Panc1 (cell line): ENCODE measurements at regions not wholly inside any gene's neighbourhood (a gene's known extent, or its start where the extent isn't known, plus 50 kb on each side); places are given as distances from the start of the nearest gene placed in this dataset.

Experiments
- ATAC-seq: fragments of 200-7000 bp; cut with Tn5 transposase; 2 replicates; pipeline ENCODE4 v1.9.1; 2020; ENCODE audit warnings: mild to moderate bottlenecking, moderate library complexity
- BruUV-seq: library from RNA; stranded (reverse); fragments of 400-500 nt; replicated peaks from 2 replicates; lab custom pipeline; 2021; lab: Mats Ljungman, UMichigan
- CTCF ChIA-PET: fragments of 300-600 bp; sonication (Branson Sonifier 250); formaldehyde crosslinking; loops from one replicate; lab custom pipeline; 2022; ENCODE audit warnings: antibody characterized with exemption; lab: Charles Lee
- POLR2A ChIA-PET: fragments of 300-600 bp; sonication (Branson Sonifier 250); formaldehyde crosslinking; loops from one replicate; lab custom pipeline; 2022; ENCODE audit warnings: antibody characterized with exemption; lab: Charles Lee
- DNase-seq: peaks from one replicate; pipeline ENCODE4 v3.0.0-alpha.2; 2010; ENCODE audit warnings: low read depth, low spot score
- H3K27ac ChIP-seq: 2 replicates; pipeline ENCODE4 v1.5.1; 2011; ENCODE audit warnings: mild to moderate bottlenecking, low read length, inconsistent platforms
- H3K27me3 ChIP-seq: fragments of 200-500 bp; sonication (Bioruptor generic); 2 replicates; pipeline ENCODE4 v1.6.0; 2014; ENCODE audit warnings: low read length, inconsistent platforms; ENCODE audit not compliant: control insufficient read depth, insufficient read depth
- H3K36me3 ChIP-seq: fragments of 200-500 bp; sonication (Bioruptor generic); 2 replicates; pipeline ENCODE4 v1.5.1; 2014; ENCODE audit warnings: inconsistent platforms, mild to moderate bottlenecking, low read length, moderate library complexity; ENCODE audit not compliant: control insufficient read depth, insufficient read depth
- H3K4me1 ChIP-seq: 2 replicates; pipeline ENCODE4 v1.5.1; 2011; ENCODE audit warnings: inconsistent platforms, mild to moderate bottlenecking, low read length, moderate library complexity; ENCODE audit not compliant: control insufficient read depth, insufficient read depth
- H3K4me3 ChIP-seq, 2 experiments: 2 replicates each; pipeline ENCODE4 v1.5.1; 2011 to 2012; ENCODE audit warnings: low read depth in 2 of 2, low read length in 2 of 2, mild to moderate bottlenecking in 2 of 2, inconsistent platforms in 1 of 2, moderate library complexity in 1 of 2
- H3K9me3 ChIP-seq: fragments of 200-500 bp; sonication (Bioruptor generic); 2 replicates; pipeline ENCODE4 v1.5.1; 2014; ENCODE audit warnings: low read depth, mild to moderate bottlenecking, inconsistent platforms, low read length, moderate library complexity; ENCODE audit not compliant: control insufficient read depth, insufficient read depth
- POLR2AphosphoS5 ChIP-seq: IDR thresholded peaks from 2 replicates; pipeline ENCODE4 v1.6.1; 2012; ENCODE audit warnings: mild to moderate bottlenecking, low read depth, low read length, moderate library complexity
- SIN3A ChIP-seq: IDR thresholded peaks from 2 replicates; pipeline ENCODE4 v1.6.1; 2012; ENCODE audit warnings: low read depth, mild to moderate bottlenecking, low read length, moderate library complexity, borderline replicate concordance; ENCODE audit not compliant: insufficient read depth
- TCF7L2 ChIP-seq: IDR thresholded peaks from 2 replicates; pipeline ENCODE4 v1.6.1; 2011; ENCODE audit warnings: mild to moderate bottlenecking, low read depth, low read length, inconsistent platforms
- in situ Hi-C: cut with HindIII; loops from 2 replicates; pipeline ENCODE4 v1.10.0; 2016; ENCODE audit warnings: low sequenced_read_pairs, low pct_unique_long_range_greater_than_20kb
- intact Hi-C: fragments of 100-400 bp; cut with micrococcal nuclease; formaldehyde crosslinking; loops from one replicate; pipeline ENCODE4 v1.10.0; 2022; ENCODE audit not compliant: unreplicated experiment
- TF ChIP-seq, protein P1 (sequence below), 2 experiments: IDR thresholded peaks; 2 replicates each; pipeline ENCODE4 v1.6.1; 2011 to 2012; ENCODE audit warnings: low read depth in 2 of 2, control low read depth in 1 of 2, low read length in 1 of 2, mild to moderate bottlenecking in 1 of 2, moderate library complexity in 1 of 2; ENCODE audit not compliant: insufficient read depth in 1 of 2
- TF ChIP-seq, protein P2 (sequence below): fragments of 450-650 bp; IDR thresholded peaks from 2 replicates; pipeline ENCODE4 v1.5.1; 2017; ENCODE audit warnings: mild to moderate bottlenecking

DNA sequence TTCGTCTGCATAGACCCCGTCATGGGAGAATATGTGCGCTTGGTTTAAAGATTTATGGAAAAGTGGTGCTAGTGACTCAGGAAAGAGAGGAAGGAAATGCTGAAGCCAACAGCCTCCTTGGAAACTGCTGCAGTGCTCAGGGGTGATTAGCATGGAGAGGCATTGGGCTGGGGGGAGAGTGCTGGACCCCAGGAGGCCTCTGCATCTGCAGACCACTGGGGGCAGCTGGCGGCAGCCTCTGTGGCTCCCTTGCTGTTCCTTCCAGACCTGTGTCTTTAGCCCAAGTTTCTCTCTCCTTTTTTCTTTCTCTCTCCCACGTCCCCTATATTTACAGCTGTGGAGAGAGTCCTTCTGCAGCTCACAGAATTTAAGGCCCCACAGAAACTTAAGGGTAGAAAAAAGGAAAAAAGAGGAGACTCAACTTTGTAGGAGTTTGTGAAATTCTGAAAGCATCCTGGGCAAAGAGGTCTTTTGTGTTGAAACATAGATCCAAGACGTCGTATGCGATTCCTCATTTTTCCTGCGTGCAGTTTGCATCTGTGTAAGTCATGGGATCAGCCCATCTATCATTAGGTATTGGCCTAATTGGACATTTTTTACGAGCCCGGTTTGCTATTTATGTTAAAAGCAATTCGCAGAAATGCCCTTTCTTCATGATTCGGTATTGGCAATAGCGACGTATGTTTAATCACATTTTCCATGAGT, 116.2 kb upstream of the ZNF536 start:
- DNase-seq (no peak), ATAC-seq (no peak)
- Histone ChIP-seq H3K9me3 (no peaks in the 10 kb centered on the region), H3K4me1 (no peaks in the 10 kb centered on the region), H3K27ac (no peak overlapping the region), H3K36me3 (no peaks in the 10 kb centered on the region), H3K4me3 (no peak overlapping the region), H3K27me3 (peaks cover 51% of the 10 kb centered on the region)
- intact Hi-C loops (no loop called here), in situ Hi-C loops (no loop called here)
- no peak for TF ChIP-seq SIN3A
- TF ChIP-seq, protein P1, sequence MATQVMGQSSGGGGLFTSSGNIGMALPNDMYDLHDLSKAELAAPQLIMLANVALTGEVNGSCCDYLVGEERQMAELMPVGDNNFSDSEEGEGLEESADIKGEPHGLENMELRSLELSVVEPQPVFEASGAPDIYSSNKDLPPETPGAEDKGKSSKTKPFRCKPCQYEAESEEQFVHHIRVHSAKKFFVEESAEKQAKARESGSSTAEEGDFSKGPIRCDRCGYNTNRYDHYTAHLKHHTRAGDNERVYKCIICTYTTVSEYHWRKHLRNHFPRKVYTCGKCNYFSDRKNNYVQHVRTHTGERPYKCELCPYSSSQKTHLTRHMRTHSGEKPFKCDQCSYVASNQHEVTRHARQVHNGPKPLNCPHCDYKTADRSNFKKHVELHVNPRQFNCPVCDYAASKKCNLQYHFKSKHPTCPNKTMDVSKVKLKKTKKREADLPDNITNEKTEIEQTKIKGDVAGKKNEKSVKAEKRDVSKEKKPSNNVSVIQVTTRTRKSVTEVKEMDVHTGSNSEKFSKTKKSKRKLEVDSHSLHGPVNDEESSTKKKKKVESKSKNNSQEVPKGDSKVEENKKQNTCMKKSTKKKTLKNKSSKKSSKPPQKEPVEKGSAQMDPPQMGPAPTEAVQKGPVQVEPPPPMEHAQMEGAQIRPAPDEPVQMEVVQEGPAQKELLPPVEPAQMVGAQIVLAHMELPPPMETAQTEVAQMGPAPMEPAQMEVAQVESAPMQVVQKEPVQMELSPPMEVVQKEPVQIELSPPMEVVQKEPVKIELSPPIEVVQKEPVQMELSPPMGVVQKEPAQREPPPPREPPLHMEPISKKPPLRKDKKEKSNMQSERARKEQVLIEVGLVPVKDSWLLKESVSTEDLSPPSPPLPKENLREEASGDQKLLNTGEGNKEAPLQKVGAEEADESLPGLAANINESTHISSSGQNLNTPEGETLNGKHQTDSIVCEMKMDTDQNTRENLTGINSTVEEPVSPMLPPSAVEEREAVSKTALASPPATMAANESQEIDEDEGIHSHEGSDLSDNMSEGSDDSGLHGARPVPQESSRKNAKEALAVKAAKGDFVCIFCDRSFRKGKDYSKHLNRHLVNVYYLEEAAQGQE (IDR thresholded peaks at IDR 0.05; ENCODE audit: insufficient read depth in 1 of 2, low read depth in 2 of 2, low read length in 1 of 2), result no peak
- TF ChIP-seq, protein P2, sequence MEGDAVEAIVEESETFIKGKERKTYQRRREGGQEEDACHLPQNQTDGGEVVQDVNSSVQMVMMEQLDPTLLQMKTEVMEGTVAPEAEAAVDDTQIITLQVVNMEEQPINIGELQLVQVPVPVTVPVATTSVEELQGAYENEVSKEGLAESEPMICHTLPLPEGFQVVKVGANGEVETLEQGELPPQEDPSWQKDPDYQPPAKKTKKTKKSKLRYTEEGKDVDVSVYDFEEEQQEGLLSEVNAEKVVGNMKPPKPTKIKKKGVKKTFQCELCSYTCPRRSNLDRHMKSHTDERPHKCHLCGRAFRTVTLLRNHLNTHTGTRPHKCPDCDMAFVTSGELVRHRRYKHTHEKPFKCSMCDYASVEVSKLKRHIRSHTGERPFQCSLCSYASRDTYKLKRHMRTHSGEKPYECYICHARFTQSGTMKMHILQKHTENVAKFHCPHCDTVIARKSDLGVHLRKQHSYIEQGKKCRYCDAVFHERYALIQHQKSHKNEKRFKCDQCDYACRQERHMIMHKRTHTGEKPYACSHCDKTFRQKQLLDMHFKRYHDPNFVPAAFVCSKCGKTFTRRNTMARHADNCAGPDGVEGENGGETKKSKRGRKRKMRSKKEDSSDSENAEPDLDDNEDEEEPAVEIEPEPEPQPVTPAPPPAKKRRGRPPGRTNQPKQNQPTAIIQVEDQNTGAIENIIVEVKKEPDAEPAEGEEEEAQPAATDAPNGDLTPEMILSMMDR, result no peak
- TF ChIP-seq TCF7L2, result no peak
- TF ChIP-seq POLR2AphosphoS5, result no peak
- POLR2A ChIA-PET, result no interaction called here
- CTCF ChIA-PET, result no interaction called here
- BruUV-seq, result no TSS peak

DNA sequence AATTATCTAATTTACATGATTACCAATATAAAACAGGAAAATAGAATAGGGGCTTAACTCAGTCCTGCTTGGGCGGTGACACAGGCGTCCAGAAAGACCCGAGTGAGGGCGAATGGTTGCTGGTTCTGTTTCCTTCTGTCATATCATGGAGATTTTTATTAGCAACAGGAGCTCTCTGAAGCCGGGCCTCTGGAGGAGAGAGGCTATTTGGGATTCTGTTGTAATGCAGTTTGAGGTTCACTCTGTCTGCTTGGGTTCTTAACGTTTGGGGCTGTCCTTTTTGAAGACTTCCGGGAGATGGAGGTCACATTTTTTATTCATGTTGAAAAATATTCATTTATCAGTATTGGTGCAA, 115.7 kb upstream of the ZNF536 start:
- BruUV-seq, result no TSS peak
- H3K9me3 ChIP-seq, result no peaks in the 10 kb centered on the region
- no peak overlapping the region for H3K4me3 ChIP-seq
- no peaks in the 10 kb centered on the region for H3K36me3 ChIP-seq
- intact Hi-C loops, result no loop called here
- ChIA-PET POLR2A (no interaction called here), CTCF (no interaction called here)
- no peak for ATAC-seq
- TF ChIP-seq POLR2AphosphoS5 (no peak), SIN3A (no peak), TCF7L2 (no peak)
- TF ChIP-seq, protein P2, result no peak
- TF ChIP-seq, protein P1 (IDR thresholded peaks at IDR 0.05; ENCODE audit: insufficient read depth in 1 of 2, low read depth in 2 of 2, low read length in 1 of 2), result no peak
- in situ Hi-C loops, result no loop called here
- H3K27me3 ChIP-seq, result peaks cover 46% of the 10 kb centered on the region
- H3K27ac ChIP-seq, result no peak overlapping the region
- no peak for DNase-seq
- no peaks in the 10 kb centered on the region for H3K4me1 ChIP-seq
